OCI-LY7 (cell line): ENCODE measurements at regions not wholly inside any gene's neighbourhood (a gene's known extent, or its start where the extent isn't known, plus 50 kb on each side); places are given as distances from the start of the nearest gene placed in this dataset.

Experiments used
- CTCF ChIP-seq: fragments of 200-600 bp; sonication (generic); conservative IDR thresholded peaks from 2 replicates; pipeline ENCODE4 v1.5.1; 2014; ENCODE audit warnings: mild to moderate bottlenecking, antibody characterized with exemption, low read length, moderate library complexity, mixed read lengths
- EZH2phosphoT487 ChIP-seq: fragments of 200-600 bp; sonication (generic); IDR thresholded peaks from 2 replicates; pipeline ENCODE4 v1.6.1; 2018; ENCODE audit warnings: low read depth, borderline replicate concordance, mild to moderate bottlenecking, mixed run types, antibody characterized with exemption, low read length, moderate library complexity, mixed read lengths

- no peak for TF ChIP-seq CTCF
- TF ChIP-seq EZH2phosphoT487 = no peak
Observed at GRCh38 chr15:29440541-29440940, 170.9 kb upstream of the NSMCE3 start.
